SK-N-SH treated with all-trans-retinoic acid at 6 μM for 48 hours (cell line): ENCODE measurements at regions not wholly inside any gene's neighbourhood (a gene's known extent, or its start where the extent isn't known, plus 50 kb on each side); places are given as distances from the start of the nearest gene placed in this dataset.

Experiments
- BACH2 ChIP-seq: fragments of 250-450 bp; sonication (Bioruptor Pico); IDR thresholded peaks from 2 replicates; pipeline ENCODE4 v1.9.0; 2021; ENCODE audit warnings: mild to moderate bottlenecking, borderline replicate concordance
- ZFP3 ChIP-seq: fragments of 250-450 bp; sonication (Bioruptor Pico); IDR thresholded peaks from 2 replicates; pipeline ENCODE4 v1.5.0; 2020; ENCODE audit warnings: mild to moderate bottlenecking, moderate library complexity

DNA sequence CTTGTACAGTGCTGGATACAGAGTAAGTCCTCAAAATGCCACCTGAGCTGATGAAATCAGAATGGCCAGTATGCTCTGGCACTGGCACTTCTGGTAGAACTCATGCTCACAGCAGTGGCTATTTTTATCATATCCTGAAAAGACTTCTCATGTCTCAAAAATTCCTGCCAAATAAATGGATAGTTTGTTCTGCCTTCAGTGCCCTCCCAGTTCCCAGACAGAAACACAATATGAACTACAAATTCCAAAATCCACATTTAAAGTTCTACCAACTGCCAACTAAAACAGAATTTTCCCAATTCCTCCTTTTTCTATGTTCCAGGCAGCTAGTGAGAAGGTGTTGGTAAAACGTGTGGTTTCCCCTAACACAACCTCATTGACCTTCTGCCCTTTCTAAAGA lies 51.4 kb upstream of the RGS1 start:
- no peak for TF ChIP-seq BACH2 (CRISPR knock-in tag)
- no peak for TF ChIP-seq ZFP3 (CRISPR knock-in tag)
